HG03196 (cell line): ENCODE measurements at regions not wholly inside any gene's neighbourhood (a gene's known extent, or its start where the extent isn't known, plus 50 kb on each side); places are given as distances from the start of the nearest gene placed in this dataset.
"Not testable (repeated sequence)": the region's sequence is repeated elsewhere in the genome, so short reads cannot be mapped to it uniquely, and the experiment has no call there.

Experiments used
- ATAC-seq: cut with Tn5 transposase; IDR thresholded peaks from one replicate; pipeline ENCODE4 v1.9.1; 2021; ENCODE audit not compliant: unreplicated experiment

- ATAC-seq: no peak
Measured at GRCh38 chr4:18439311-18439710, 417.8 kb upstream of the LCORL start.

GRCh38 chr4:18435781-18436180, 414.2 kb upstream of the LCORL start:
- ATAC-seq: no peak

- ATAC-seq: no peak
Measured at GRCh38 chr4:18422685-18423084, 401.1 kb upstream of the LCORL start.

- no peak for ATAC-seq
Measured at GRCh38 chr4:18421519-18421918, 400.0 kb upstream of the LCORL start.

GRCh38 chr4:18419780-18420179, 398.2 kb upstream of the LCORL start:
- no peak for ATAC-seq

GRCh38 chr4:18418195-18418898, 396.8 kb upstream of the LCORL start:
- not testable (repeated sequence) for ATAC-seq

- not testable (repeated sequence) for ATAC-seq
Measured at GRCh38 chr4:18417651-18418050, 396.1 kb upstream of the LCORL start.

GRCh38 chr4:18406264-18406663, 384.7 kb upstream of the LCORL start:
- no peak for ATAC-seq

GRCh38 chr4:18405054-18405453, 383.5 kb upstream of the LCORL start:
- no peak for ATAC-seq

- no peak for ATAC-seq
Measured at GRCh38 chr4:18404642-18405041, 383.1 kb upstream of the LCORL start.

GRCh38 chr4:18403327-18403726, 381.8 kb upstream of the LCORL start:
- ATAC-seq: no peak

GRCh38 chr4:18401868-18402267, 380.3 kb upstream of the LCORL start:
- ATAC-seq: no peak

GRCh38 chr4:18401425-18401824, 379.9 kb upstream of the LCORL start:
- ATAC-seq: no peak

- ATAC-seq: no peak
Measured at GRCh38 chr4:18398661-18399060, 377.1 kb upstream of the LCORL start.

- no peak for ATAC-seq
Measured at GRCh38 chr4:18397681-18398390, 376.3 kb upstream of the LCORL start.

GRCh38 chr4:18394656-18395055, 373.1 kb upstream of the LCORL start:
- no peak for ATAC-seq

GRCh38 chr4:18391354-18391728, 369.8 kb upstream of the LCORL start:
- no peak for ATAC-seq

GRCh38 chr4:18390655-18391353, 369.2 kb upstream of the LCORL start:
- no peak for ATAC-seq

GRCh38 chr4:18389115-18389514, 367.6 kb upstream of the LCORL start:
- no peak for ATAC-seq

GRCh38 chr4:18388039-18388438, 366.5 kb upstream of the LCORL start:
- no peak for ATAC-seq

GRCh38 chr4:18381186-18381585, 359.6 kb upstream of the LCORL start:
- ATAC-seq: no peak

- ATAC-seq: no peak
Measured at GRCh38 chr4:18369561-18369960, 348.0 kb upstream of the LCORL start.
